Lower leg skin (tissue), 4 donors: ENCODE measurements at regions not wholly inside any gene's neighbourhood (a gene's known extent, or its start where the extent isn't known, plus 50 kb on each side); places are given as distances from the start of the nearest gene placed in this dataset.

Experiments
- DNase-seq, 2 donors: peaks; one replicate each; pipeline ENCODE4 v3.0.0-alpha.2; 2019; ENCODE audit warnings: low spot score in 2 of 2
- H3K4me3 ChIP-seq: fragments of 200-600 bp; sonication (generic); 2 replicates; pipeline ENCODE4 v1.5.1; 2017; ENCODE audit warnings: mild to moderate bottlenecking, low read depth; ENCODE audit not compliant: poor library complexity, severe bottlenecking
- CTCF ChIP-seq, 3 donors: fragments of 450-650 bp; IDR thresholded peaks; one replicate each; pipeline ENCODE4 v1.5.1; 2016; ENCODE audit warnings: antibody characterized with exemption in 3 of 3, mild to moderate bottlenecking in 3 of 3, moderate library complexity in 2 of 3
- POLR2A ChIP-seq, 2 donors: fragments of 450-650 bp; IDR thresholded peaks; one replicate each; pipeline ENCODE4 v1.6.1; 2016 to 2017; ENCODE audit warnings: antibody characterized with exemption in 2 of 2, mild to moderate bottlenecking in 1 of 2, moderate library complexity in 1 of 2
- WGBS, 2 donors: methylation state at CpG; one replicate each; pipeline ENCODE4 v1.1.5; 2018; 5-methylcytosine and 5-hydroxymethylcytosine counted together
- intact Hi-C: fragments of 100-400 bp; cut with DNase I; formaldehyde crosslinking; loops from one replicate; pipeline ENCODE4 v1.15.0; 2023; ENCODE audit warnings: low total_unique reads

GRCh38 chr10:89829262-89829886, 128.0 kb downstream of the KIF20B start:
- intact Hi-C loops = no loop called here
- 95 to 96% methylated on average over 20 of the region's 20 CpGs for WGBS, 2 donors
- no peak overlapping the region for H3K4me3 ChIP-seq
- DNase-seq = no peak
- TF ChIP-seq POLR2A (IDR thresholded peaks at IDR 0.05) (no peak), CTCF (IDR thresholded peaks at IDR 0.05) (no peak)

- WGBS, 2 donors = 91 to 94% methylated on average over 5 of the region's 5 CpGs
- TF ChIP-seq CTCF (IDR thresholded peaks at IDR 0.05) = no peak
- TF ChIP-seq POLR2A (IDR thresholded peaks at IDR 0.05) = no peak
- intact Hi-C loops = no loop called here
- no peak for DNase-seq
- H3K4me3 ChIP-seq = no peak overlapping the region
These were observed 128.5 kb downstream of the KIF20B start for GRCh38 chr10:89829887-89830269.

- DNase-seq = no peak
- WGBS, 2 donors = 78 to 82% methylated on average over 2 of the region's 2 CpGs
- no peak overlapping the region for H3K4me3 ChIP-seq
- TF ChIP-seq CTCF (IDR thresholded peaks at IDR 0.05) = no peak
- TF ChIP-seq POLR2A (IDR thresholded peaks at IDR 0.05) = no peak
- intact Hi-C loops = no loop called here
These were observed 129.2 kb downstream of the KIF20B start for GRCh38 chr10:89830624-89831023.

- TF ChIP-seq CTCF (IDR thresholded peaks at IDR 0.05) = no peak
- TF ChIP-seq POLR2A (IDR thresholded peaks at IDR 0.05) = no peak
- WGBS, 2 donors = 50 to 51% methylated on average over 12 of the region's 12 CpGs
- intact Hi-C loops = no loop called here
- peak overlapping the region; percentile 35 for H3K4me3 ChIP-seq
- no peak for DNase-seq
These were observed 135.4 kb downstream of the KIF20B start for GRCh38 chr10:89836840-89837164.

- DNase-seq = peak in 1 of 2 donors; percentile 87
- H3K4me3 ChIP-seq = peak overlapping the region; percentile 35
- WGBS, 2 donors = 3 to 7% methylated on average over 25 to 49 of the region's 65 CpGs
- intact Hi-C loops = no loop called here
- no peak for TF ChIP-seq CTCF (IDR thresholded peaks at IDR 0.05)
- TF ChIP-seq POLR2A (IDR thresholded peaks at IDR 0.05) = no peak
These were observed 136.0 kb downstream of the KIF20B start for GRCh38 chr10:89837165-89838043.
